ENCODE measurements at regions not wholly inside any gene's neighbourhood (a gene's known extent, or its start where the extent isn't known, plus 50 kb on each side); places are given as distances from the start of the nearest gene placed in this dataset.

DNA sequence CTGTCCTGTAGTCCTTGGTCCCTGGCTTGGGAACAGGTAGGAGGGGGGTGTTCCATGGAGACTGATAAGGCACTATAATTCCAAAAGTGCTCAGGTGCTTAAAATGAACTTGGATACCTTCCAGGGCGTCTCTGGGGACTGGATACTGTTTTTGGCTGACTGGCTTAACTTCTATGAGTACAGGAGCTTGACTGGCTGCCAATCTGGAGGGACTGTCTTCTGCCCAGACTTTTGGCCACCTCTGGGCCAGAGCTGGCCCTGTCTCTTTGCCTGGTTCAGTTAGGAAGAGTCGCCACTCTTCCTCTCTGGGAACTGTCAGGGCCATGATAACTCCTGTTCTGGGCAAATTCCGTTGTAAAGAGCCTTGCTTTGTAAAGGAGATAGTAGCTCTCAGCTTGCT lies 407.0 kb downstream of the TGFB2 start:
- TF ChIP-seq POLR2AphosphoS5 (IDR thresholded peaks at IDR 0.05; ENCODE audit: low read depth, low read length) (no peak), YY1 (IDR thresholded peaks at IDR 0.05; ENCODE audit: extremely low read depth, insufficient replicate concordance, low read depth, low read length) (no peak), POLR2A (IDR thresholded peaks at IDR 0.05; ENCODE audit: borderline replicate concordance, extremely low read depth, insufficient read depth, insufficient read length) (no peak), CTCF (IDR thresholded peaks at IDR 0.05 in 2 of 3, conservative IDR thresholded peaks at IDR 0.05 in 1 of 3; ENCODE audit: borderline replicate concordance in 1 of 3, insufficient read depth in 1 of 3, low read depth in 2 of 3, low read length in 2 of 3) (no peak), RAD21 (IDR thresholded peaks at IDR 0.05; ENCODE audit: low read depth) (no peak), REST (IDR thresholded peaks at IDR 0.05; ENCODE audit: low read depth) (no peak), EGR1 (IDR thresholded peaks at IDR 0.05; ENCODE audit: low read depth) (no peak), ZFX (IDR thresholded peaks at IDR 0.05) (no peak), CEBPB (IDR thresholded peaks at IDR 0.05; ENCODE audit: low read depth) (no peak)
